ENCODE measurements at regions not wholly inside any gene's neighbourhood (a gene's known extent, or its start where the extent isn't known, plus 50 kb on each side); places are given as distances from the start of the nearest gene placed in this dataset.
"Not testable (repeated sequence)": the region's sequence is repeated elsewhere in the genome, so short reads cannot be mapped to it uniquely, and the experiment has no call there.

DNA sequence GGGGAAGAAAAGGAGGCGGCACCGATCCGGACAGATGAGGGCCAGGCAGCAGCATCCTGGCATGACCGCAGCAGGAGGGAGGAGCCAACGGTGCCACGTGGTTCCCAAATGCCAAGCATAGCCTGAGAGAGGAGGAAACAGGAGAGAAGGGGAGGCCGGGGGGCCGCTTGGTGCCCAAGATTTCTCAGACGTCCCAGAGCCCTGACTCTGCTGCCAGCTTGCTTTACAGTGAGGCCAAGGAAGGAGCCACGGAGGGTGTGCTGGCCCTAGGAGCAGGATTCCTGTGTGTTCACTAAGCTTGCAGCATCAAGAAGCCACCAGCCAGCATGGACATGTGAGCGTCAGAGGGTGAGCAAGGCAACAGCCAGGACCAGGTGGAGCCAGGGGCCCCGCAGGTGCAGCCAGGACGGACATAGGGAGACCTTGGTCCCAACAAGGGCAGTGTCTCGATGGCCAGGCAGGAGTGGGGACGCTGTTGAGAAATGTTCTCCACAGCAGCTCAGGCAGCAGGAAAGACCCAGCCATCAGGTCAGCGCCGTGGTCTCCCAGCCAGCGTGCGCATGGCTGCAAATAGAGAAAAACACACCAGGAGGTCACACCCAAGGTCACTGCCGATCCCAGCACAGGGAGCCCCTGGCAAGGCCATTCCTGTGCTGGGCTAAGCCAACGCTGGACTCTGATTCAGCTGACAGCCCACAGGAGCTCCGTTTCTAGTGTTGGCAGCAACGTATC lies 143.7 kb downstream of the DLL1 start:
- DNase-seq = no peak
- Mint-ChIP-seq H3K4me3 (no peak overlapping the region), H3K27ac (peak overlapping the region; percentile 61), H3K27me3 (peaks cover 6% of the 10 kb centered on the region), H3K9me3 (peaks cover 18% of the 10 kb centered on the region), H3K36me3 (ENCODE audit: low read depth) (peaks cover 6% of the 10 kb centered on the region), H3K4me1 (peaks cover 40% of the 10 kb centered on the region)
- ChIA-PET CTCF (interaction anchor here (1.5 kb wide), 1 partner anchor 10 kb away, joined by 3 read pairs; no protein-coding TSS in a partner anchor), POLR2A (interaction anchor here (0.5 kb wide), 1 partner anchor 102 kb away, joined by 5 read pairs; no protein-coding TSS in a partner anchor)

- peaks cover 3% of the 10 kb centered on the region for H3K27me3 Mint-ChIP-seq
- ChIA-PET POLR2A (interaction anchor here (0.5 kb wide), 1 partner anchor 102 kb away, joined by 5 read pairs; no protein-coding TSS in a partner anchor), CTCF (no interaction called here)
- H3K4me3 Mint-ChIP-seq = no peak overlapping the region
- peaks cover 18% of the 10 kb centered on the region for H3K9me3 Mint-ChIP-seq
- no peak for DNase-seq
- H3K4me1 Mint-ChIP-seq = peaks cover 39% of the 10 kb centered on the region
- H3K36me3 Mint-ChIP-seq (ENCODE audit: low read depth) = peaks cover 6% of the 10 kb centered on the region
- peak overlapping the region; percentile 61 for H3K27ac Mint-ChIP-seq
These were observed 144.2 kb downstream of the DLL1 start for GRCh38 chr6:170146640-170147039.

DNA sequence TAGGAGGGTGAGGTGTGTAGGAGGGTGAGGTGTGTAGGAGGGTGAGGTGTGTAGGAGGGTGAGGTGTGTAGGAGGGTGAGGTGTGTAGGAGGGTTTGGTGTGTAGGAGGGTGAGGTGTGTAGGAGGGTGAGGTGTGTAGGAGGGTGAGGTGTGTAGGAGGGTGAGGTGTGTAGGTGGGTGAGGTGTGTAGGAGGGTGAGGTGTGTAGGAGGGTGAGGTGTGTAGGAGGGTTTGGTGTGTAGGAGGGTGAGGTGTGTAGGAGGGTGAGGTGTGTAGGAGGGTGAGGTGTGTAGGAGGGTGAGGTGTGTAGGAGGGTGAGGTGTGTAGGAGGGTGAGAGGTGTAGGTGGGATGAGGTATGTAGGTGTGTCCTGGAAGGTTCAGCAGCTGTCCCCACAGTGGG lies 144.7 kb downstream of the DLL1 start:
- H3K27me3 Mint-ChIP-seq; CTCF ChIA-PET; H3K36me3 Mint-ChIP-seq (ENCODE audit: low read depth); POLR2A ChIA-PET; H3K4me3 Mint-ChIP-seq; H3K27ac Mint-ChIP-seq; DNase-seq: not testable (repeated sequence)
- Mint-ChIP-seq H3K4me1 (peaks cover 39% of the 10 kb centered on the region), H3K9me3 (peaks cover 18% of the 10 kb centered on the region)

DNA sequence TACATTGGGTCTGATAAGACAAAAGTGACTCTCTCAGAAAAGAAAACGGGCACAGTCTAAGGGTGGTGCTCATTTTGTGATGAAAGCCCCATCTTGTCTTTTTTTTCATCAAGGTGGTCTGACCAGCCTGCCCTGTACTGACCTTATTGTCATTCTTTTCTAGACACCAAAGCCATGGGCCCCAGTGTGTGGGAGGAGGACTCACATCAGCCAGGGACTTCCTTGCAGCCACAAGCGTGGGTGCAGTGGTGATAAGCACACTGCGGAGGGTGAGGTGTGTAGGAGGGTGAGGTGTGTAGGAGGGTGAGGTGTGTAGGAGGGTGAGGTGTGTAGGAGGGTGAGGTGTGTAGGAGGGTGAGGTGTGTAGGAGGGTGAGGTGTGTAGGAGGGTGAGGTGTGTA lies 145.2 kb downstream of the DLL1 start:
- H3K36me3 Mint-ChIP-seq (ENCODE audit: low read depth); DNase-seq; H3K4me3 Mint-ChIP-seq; POLR2A ChIA-PET; H3K27ac Mint-ChIP-seq; H3K27me3 Mint-ChIP-seq; CTCF ChIA-PET: not testable (repeated sequence)
- Mint-ChIP-seq H3K9me3 (peaks cover 18% of the 10 kb centered on the region), H3K4me1 (peaks cover 39% of the 10 kb centered on the region)

DNA sequence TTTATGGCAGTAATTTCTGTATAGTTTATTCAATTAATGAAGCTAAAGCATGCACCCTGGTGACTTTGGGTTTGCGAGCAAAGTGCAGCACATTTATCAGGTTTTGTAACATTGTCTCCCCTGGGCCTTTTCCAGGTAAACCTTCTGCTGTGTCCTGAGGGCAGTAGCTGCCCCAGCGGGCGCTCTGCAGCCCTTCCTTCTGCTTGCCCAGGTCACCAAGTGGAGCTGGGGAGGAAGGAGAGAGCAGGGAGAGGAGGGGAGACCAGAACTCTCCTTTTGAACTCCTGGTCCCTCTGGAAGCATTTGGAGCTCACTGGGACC lies 145.6 kb downstream of the DLL1 start:
- Mint-ChIP-seq H3K27ac (no peak overlapping the region), H3K9me3 (peaks cover 18% of the 10 kb centered on the region), H3K27me3 (no peaks in the 10 kb centered on the region), H3K4me3 (no peak overlapping the region), H3K4me1 (peaks cover 39% of the 10 kb centered on the region), H3K36me3 (ENCODE audit: low read depth) (peaks cover 6% of the 10 kb centered on the region)
- POLR2A ChIA-PET = no interaction called here
- CTCF ChIA-PET = interaction anchor here (1.1 kb wide), 1 partner anchor 151 kb away, joined by 3 read pairs; no protein-coding TSS in a partner anchor
- no peak for DNase-seq

- ChIA-PET CTCF (interaction anchor here (1.1 kb wide), 1 partner anchor 150 kb away, joined by 3 read pairs; no protein-coding TSS in a partner anchor), POLR2A (no interaction called here)
- DNase-seq = no peak
- Mint-ChIP-seq H3K27ac (no peak overlapping the region), H3K27me3 (no peaks in the 10 kb centered on the region), H3K9me3 (peaks cover 18% of the 10 kb centered on the region), H3K4me1 (peaks cover 35% of the 10 kb centered on the region), H3K4me3 (no peak overlapping the region), H3K36me3 (ENCODE audit: low read depth) (peaks cover 6% of the 10 kb centered on the region)
These were observed 146.2 kb downstream of the DLL1 start for GRCh38 chr6:170144571-170145271.

- H3K4me1 Mint-ChIP-seq = peaks cover 24% of the 10 kb centered on the region
- no peak overlapping the region for H3K27ac Mint-ChIP-seq
- H3K36me3 Mint-ChIP-seq (ENCODE audit: low read depth) = peaks cover 6% of the 10 kb centered on the region
- H3K9me3 Mint-ChIP-seq = peaks cover 18% of the 10 kb centered on the region
- no peak for DNase-seq
- no peak overlapping the region for H3K4me3 Mint-ChIP-seq
- POLR2A ChIA-PET = no interaction called here
- CTCF ChIA-PET = interaction anchor here (0.6 kb wide), 1 partner anchor 468 kb away, joined by 3 read pairs; no protein-coding TSS in a partner anchor
- H3K27me3 Mint-ChIP-seq = no peaks in the 10 kb centered on the region
These were observed 147.3 kb downstream of the DLL1 start for GRCh38 chr6:170143401-170144150.

- POLR2A ChIA-PET = no interaction called here
- Mint-ChIP-seq H3K27ac (no peak overlapping the region), H3K36me3 (ENCODE audit: low read depth) (peaks cover 6% of the 10 kb centered on the region)
These were observed 148.3 kb downstream of the DLL1 start for GRCh38 chr6:170142559-170142958.

DNA sequence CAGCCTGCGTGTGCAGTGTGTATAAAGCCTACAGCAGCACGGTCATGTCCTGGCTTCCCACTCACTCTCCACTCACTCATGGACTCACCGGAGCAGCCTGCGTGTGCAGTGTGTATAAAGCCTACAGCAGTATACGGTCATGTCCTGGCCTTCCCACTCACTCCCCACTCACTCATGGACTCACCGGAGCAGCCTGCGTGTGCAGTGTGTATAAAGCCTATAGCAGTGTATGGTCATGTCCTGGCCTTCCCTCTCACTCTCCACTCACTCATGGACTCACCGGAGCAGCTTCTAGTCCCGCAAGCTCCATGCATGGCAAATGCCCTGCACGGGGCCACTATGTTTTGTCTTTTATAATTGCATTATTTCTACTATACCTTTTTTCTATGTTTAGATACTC lies 149.8 kb downstream of the DLL1 start:
- H3K4me3 Mint-ChIP-seq; H3K27ac Mint-ChIP-seq; H3K36me3 Mint-ChIP-seq (ENCODE audit: low read depth); H3K4me1 Mint-ChIP-seq; CTCF ChIA-PET; DNase-seq; H3K27me3 Mint-ChIP-seq; POLR2A ChIA-PET: not testable (repeated sequence)
- peaks cover 18% of the 10 kb centered on the region for H3K9me3 Mint-ChIP-seq

More at GRCh38 chr6:170142559-170142958, 148.3 kb downstream of the DLL1 start:
- H3K27me3 Mint-ChIP-seq = no peaks in the 10 kb centered on the region
- H3K4me3 Mint-ChIP-seq = no peak overlapping the region
- peaks cover 18% of the 10 kb centered on the region for H3K9me3 Mint-ChIP-seq
- CTCF ChIA-PET = no interaction called here
- DNase-seq = no peak
- H3K4me1 Mint-ChIP-seq = peaks cover 14% of the 10 kb centered on the region

GRCh38 chr6:170140129-170140528 lies 150.7 kb downstream of the DLL1 start:
- no peak overlapping the region for H3K27ac Mint-ChIP-seq
- peaks cover 16% of the 10 kb centered on the region for H3K9me3 Mint-ChIP-seq
- ChIA-PET CTCF (no interaction called here), POLR2A (no interaction called here)
- no peaks in the 10 kb centered on the region for H3K27me3 Mint-ChIP-seq
- peaks cover 7% of the 10 kb centered on the region for H3K4me1 Mint-ChIP-seq
- peaks cover 6% of the 10 kb centered on the region for H3K36me3 Mint-ChIP-seq (ENCODE audit: low read depth)
- no peak overlapping the region for H3K4me3 Mint-ChIP-seq
- DNase-seq = no peak

DNA sequence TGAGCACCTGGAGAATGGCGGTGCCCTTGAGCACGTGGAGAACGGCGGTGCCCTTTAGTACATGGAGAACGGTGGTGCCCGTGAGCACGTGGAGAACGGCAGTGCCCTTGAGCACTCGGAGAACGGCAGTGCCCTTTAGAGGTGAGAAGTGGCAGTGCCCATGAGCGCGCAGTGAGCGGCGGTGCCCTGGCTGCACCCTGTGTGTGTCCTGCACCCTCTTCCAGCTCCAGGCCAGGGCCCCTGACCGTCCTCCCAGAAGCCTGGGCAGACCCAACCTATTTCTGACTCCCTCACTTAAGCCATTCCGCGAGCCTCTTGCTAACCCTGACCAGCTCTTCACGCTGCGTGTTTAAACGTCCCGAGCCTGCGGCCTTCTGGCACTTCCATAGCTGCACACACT lies 151.3 kb downstream of the DLL1 start:
- no peak for DNase-seq
- no peaks in the 10 kb centered on the region for H3K27me3 Mint-ChIP-seq
- peaks cover 2% of the 10 kb centered on the region for H3K4me1 Mint-ChIP-seq
- POLR2A ChIA-PET = no interaction called here
- H3K27ac Mint-ChIP-seq = no peak overlapping the region
- H3K36me3 Mint-ChIP-seq (ENCODE audit: low read depth) = peaks cover 4% of the 10 kb centered on the region
- peaks cover 10% of the 10 kb centered on the region for H3K9me3 Mint-ChIP-seq
- CTCF ChIA-PET = no interaction called here
- no peak overlapping the region for H3K4me3 Mint-ChIP-seq

DNA sequence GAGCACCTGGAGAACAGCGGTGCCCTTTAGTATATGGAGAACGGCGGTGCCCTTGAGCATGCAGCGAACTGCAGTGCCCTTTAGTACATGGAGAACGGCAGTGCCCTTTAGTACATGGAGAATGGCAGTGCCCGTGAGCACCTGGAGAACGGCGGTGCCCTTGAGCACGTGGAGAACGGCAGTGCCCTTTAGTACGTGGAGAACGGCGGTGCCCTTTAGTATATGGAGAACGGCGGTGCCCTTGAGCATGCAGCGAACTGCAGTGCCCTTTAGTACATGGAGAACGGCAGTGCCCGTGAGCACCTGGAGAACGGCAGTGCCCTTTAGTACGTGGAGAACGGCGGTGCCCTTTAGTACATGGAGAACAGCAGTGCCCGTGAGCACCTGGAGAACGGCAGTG lies 151.8 kb downstream of the DLL1 start:
- H3K9me3 Mint-ChIP-seq; CTCF ChIA-PET; H3K4me1 Mint-ChIP-seq; POLR2A ChIA-PET; H3K4me3 Mint-ChIP-seq; DNase-seq; H3K36me3 Mint-ChIP-seq (ENCODE audit: low read depth); H3K27ac Mint-ChIP-seq; H3K27me3 Mint-ChIP-seq: not testable (repeated sequence)

Data from activated CD4-positive, alpha-beta T cell treated with anti-CD3 and anti-CD28 coated beads, Interleukin-2, amount 10 ng/mL, durations not matched to agents 7 days and 5 days (primary cell).